Calu3 (cell line): ENCODE measurements at regions not wholly inside any gene's neighbourhood (a gene's known extent, or its start where the extent isn't known, plus 50 kb on each side); places are given as distances from the start of the nearest gene placed in this dataset.

Experiments
- BruUV-seq: library from RNA; stranded (reverse); fragments of 400-500 nt; replicated peaks from 2 replicates; lab custom pipeline; 2021; lab: Mats Ljungman, UMichigan
- CTCF ChIA-PET: fragments of 300-600 bp; sonication (Branson Sonifier 250); formaldehyde crosslinking; loops from one replicate; lab custom pipeline; 2022; ENCODE audit warnings: antibody characterized with exemption; lab: Charles Lee
- DNase-seq: peaks from one replicate; pipeline ENCODE4 v3.0.0; 2022
- H3K27ac Mint-ChIP-seq: one replicate; pipeline ENCODE4 v1.8.0; 2022; ENCODE audit warnings: mixed read lengths; ENCODE audit not compliant: unreplicated experiment
- H3K27me3 Mint-ChIP-seq: one replicate; pipeline ENCODE4 v1.8.0; 2022; ENCODE audit warnings: mixed read lengths; ENCODE audit not compliant: unreplicated experiment
- H3K36me3 Mint-ChIP-seq: one replicate; pipeline ENCODE4 v1.8.0; 2022; ENCODE audit warnings: mild to moderate bottlenecking, moderate library complexity, mixed read lengths; ENCODE audit not compliant: insufficient read depth, unreplicated experiment
- H3K4me1 Mint-ChIP-seq: one replicate; pipeline ENCODE4 v1.8.0; 2022; ENCODE audit warnings: mild to moderate bottlenecking, low read depth, mixed read lengths; ENCODE audit not compliant: unreplicated experiment
- H3K4me3 Mint-ChIP-seq: one replicate; pipeline ENCODE4 v1.8.0; 2022; ENCODE audit warnings: mild to moderate bottlenecking, low read depth, moderate library complexity, mixed read lengths; ENCODE audit not compliant: unreplicated experiment
- H3K9me3 Mint-ChIP-seq: one replicate; pipeline ENCODE4 v1.8.0; 2022; ENCODE audit warnings: low read depth, mixed read lengths; ENCODE audit not compliant: unreplicated experiment
- intact Hi-C: fragments of 100-400 bp; cut with micrococcal nuclease; formaldehyde crosslinking; loops from one replicate; pipeline ENCODE4 v1.10.0; 2022; ENCODE audit not compliant: unreplicated experiment
- TF ChIP-seq, protein P1 (sequence below): fragments of 200-600 bp; IDR thresholded peaks from one replicate; pipeline ENCODE4 v1.8.0; 2022; ENCODE audit warnings: antibody characterized with exemption; ENCODE audit not compliant: unreplicated experiment

DNA sequence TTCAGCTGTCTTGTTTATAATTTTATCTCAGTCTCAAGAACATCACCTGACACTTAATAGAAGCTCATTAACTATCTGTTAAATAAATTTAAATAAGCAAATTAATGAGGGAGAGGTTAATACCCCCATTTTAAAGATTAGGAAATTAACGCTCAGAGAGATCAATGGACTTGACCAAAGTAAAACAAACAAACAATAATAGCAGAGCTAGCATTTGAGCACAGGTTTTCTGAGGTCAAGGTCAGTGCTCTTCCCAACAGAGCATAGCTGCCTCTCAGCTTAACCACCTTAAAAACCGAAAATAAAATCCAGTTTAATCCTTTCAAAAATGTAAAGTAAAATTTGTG, 196.6 kb upstream of the BCL6 start:
- no peaks in the 10 kb centered on the region for H3K9me3 Mint-ChIP-seq
- no peak for DNase-seq
- TF ChIP-seq, protein P1, sequence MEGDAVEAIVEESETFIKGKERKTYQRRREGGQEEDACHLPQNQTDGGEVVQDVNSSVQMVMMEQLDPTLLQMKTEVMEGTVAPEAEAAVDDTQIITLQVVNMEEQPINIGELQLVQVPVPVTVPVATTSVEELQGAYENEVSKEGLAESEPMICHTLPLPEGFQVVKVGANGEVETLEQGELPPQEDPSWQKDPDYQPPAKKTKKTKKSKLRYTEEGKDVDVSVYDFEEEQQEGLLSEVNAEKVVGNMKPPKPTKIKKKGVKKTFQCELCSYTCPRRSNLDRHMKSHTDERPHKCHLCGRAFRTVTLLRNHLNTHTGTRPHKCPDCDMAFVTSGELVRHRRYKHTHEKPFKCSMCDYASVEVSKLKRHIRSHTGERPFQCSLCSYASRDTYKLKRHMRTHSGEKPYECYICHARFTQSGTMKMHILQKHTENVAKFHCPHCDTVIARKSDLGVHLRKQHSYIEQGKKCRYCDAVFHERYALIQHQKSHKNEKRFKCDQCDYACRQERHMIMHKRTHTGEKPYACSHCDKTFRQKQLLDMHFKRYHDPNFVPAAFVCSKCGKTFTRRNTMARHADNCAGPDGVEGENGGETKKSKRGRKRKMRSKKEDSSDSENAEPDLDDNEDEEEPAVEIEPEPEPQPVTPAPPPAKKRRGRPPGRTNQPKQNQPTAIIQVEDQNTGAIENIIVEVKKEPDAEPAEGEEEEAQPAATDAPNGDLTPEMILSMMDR, result no peak
- no peaks in the 10 kb centered on the region for H3K36me3 Mint-ChIP-seq
- H3K4me3 Mint-ChIP-seq, result no peak overlapping the region
- intact Hi-C loops, result no loop called here
- no peaks in the 10 kb centered on the region for H3K4me1 Mint-ChIP-seq
- CTCF ChIA-PET, result interaction anchor here (1.1 kb wide), 1 partner anchor 192 kb away, joined by 3 read pairs; no protein-coding TSS in a partner anchor
- H3K27me3 Mint-ChIP-seq, result no peaks in the 10 kb centered on the region
- H3K27ac Mint-ChIP-seq, result no peak overlapping the region
- BruUV-seq, result no TSS peak

DNA sequence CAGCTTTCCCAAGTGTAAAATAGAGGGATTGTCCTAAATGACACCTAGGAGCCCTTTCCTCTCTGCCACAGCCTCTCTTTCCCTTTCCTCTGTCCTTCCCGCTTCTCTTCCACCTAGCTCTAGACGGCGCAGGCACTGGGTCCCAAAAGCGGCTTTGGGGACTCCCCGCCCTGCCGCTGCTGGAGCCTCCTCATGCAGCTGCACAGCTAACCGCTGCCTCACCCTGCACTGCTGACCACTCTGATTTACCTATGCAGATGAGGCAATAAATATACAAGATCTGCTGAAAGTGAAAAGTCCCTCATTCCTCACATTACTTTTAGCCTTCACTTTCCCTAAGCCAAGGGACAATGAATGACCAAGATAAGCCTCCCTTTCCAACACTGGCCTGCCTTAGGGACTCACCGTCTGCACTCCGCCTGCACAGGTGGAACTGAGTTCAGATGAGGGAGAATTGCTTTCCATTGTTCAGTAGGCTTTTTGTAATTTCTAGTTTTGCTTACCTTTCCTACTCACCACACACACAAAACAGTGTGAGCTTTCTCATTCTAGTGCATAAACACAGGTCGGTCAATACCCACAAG, 197.5 kb upstream of the BCL6 start:
- no peak overlapping the region for H3K27ac Mint-ChIP-seq
- DNase-seq, result no peak
- intact Hi-C loops, result no loop called here
- no TSS peak for BruUV-seq
- H3K36me3 Mint-ChIP-seq, result no peaks in the 10 kb centered on the region
- CTCF ChIA-PET, result interaction anchor here (0.6 kb wide), 1 partner anchor 211 kb away, joined by 8 read pairs; no protein-coding TSS in a partner anchor
- no peak overlapping the region for H3K4me3 Mint-ChIP-seq
- TF ChIP-seq, protein P1, result no peak
- no peaks in the 10 kb centered on the region for H3K4me1 Mint-ChIP-seq
- H3K27me3 Mint-ChIP-seq, result no peaks in the 10 kb centered on the region
- no peaks in the 10 kb centered on the region for H3K9me3 Mint-ChIP-seq

DNA sequence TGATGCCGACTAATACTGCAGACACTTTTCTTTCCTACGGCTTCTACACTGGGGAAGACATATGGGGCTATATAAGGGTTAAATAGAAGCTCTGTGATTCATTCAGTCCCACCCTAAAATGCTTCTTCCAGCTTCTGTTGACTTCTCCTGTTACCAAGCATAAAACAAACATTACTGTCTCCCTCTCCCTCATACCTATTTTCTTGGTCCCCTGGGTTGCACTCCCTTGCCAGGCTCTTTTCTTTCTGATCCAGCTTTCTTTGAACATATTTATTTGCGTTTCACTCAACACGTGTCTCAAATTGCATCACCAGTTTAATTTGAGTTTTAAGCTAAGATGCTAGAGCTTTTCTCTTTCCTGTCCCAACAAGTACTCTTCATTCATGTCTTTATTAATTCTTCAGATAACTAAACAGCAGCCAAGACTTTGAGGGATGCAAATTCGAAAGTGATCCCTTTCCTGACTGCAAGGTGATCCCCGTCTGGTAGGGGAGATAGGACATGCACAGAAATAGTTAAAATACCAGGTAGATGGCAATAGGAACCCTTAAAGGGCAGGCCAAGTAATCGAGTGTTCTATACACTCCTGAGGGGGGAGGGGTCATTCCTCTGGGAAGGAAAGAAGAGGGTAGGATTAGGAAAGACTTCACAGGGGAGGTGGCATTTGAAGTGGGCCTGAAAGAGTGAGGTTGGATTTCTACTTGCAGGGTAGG, 198.6 kb upstream of the BCL6 start:
- Mint-ChIP-seq H3K27ac (no peak overlapping the region), H3K4me3 (no peak overlapping the region), H3K4me1 (no peaks in the 10 kb centered on the region), H3K27me3 (no peaks in the 10 kb centered on the region), H3K9me3 (no peaks in the 10 kb centered on the region), H3K36me3 (no peaks in the 10 kb centered on the region)
- TF ChIP-seq, protein P1, result no peak
- no TSS peak for BruUV-seq
- CTCF ChIA-PET, result interaction anchor here (0.6 to 2.0 kb wide), 3 partner anchors 11 to 210 kb away, joined by 3 to 8 read pairs (median 7); no protein-coding TSS in a partner anchor
- intact Hi-C loops, result no loop called here
- no peak for DNase-seq

DNA sequence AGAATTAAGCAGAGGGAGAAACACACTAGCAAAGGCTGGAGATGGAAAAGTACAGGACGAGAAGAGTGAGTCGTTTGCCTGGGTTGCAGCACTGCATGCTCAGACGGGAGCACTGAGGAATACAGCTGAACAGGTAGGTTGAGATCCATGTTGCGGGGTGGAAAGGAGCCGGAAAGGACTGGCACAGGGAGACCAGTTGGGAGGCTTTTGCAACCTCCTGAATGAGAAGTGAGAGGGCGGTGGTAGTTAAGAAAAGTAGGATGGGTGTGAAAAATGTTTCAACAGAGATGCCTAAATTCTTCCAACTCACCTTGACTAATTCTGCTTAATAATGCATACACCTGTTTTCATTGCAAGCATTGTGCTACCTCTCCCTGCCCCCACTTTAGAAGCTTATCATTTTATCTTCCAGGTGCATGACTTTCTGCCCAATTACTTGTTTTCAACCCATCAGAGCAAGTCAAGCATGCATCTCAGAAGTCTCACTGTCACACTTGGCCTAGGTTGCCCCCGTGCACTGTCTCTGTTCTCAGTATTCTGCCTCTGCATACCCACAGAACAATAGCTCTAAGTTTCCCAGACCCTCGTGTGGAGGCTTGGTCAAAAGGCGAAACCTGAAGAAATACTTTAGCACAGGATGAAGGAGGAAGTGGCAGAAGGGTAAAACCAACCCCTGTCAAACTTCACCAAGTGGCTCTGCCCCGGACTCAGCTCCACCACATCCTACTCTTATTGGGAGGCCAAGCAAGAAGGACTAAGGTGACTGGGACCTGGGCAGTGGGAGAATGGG, 199.3 kb upstream of the BCL6 start:
- no peaks in the 10 kb centered on the region for H3K36me3 Mint-ChIP-seq
- CTCF ChIA-PET, result interaction anchor here (2.0 kb wide), 1 partner anchor 10 kb away, joined by 7 read pairs; no protein-coding TSS in a partner anchor
- no peak overlapping the region for H3K27ac Mint-ChIP-seq

More for the DNA sequence above, 199.3 kb upstream of the BCL6 start:
- TF ChIP-seq, protein P1, result no peak
- DNase-seq, result no peak
- no TSS peak for BruUV-seq
- Mint-ChIP-seq H3K27me3 (no peaks in the 10 kb centered on the region), H3K4me3 (no peak overlapping the region), H3K4me1 (no peaks in the 10 kb centered on the region), H3K9me3 (no peaks in the 10 kb centered on the region)
- intact Hi-C loops, result no loop called here
